HG02763 (cell line): ENCODE measurements at regions not wholly inside any gene's neighbourhood (a gene's known extent, or its start where the extent isn't known, plus 50 kb on each side); places are given as distances from the start of the nearest gene placed in this dataset.
"Not testable (repeated sequence)": the region's sequence is repeated elsewhere in the genome, so short reads cannot be mapped to it uniquely, and the experiment has no call there.

ENCODE experiments used
- ATAC-seq: cut with Tn5 transposase; IDR thresholded peaks from one replicate; pipeline ENCODE4 v1.9.1; 2021; ENCODE audit warnings: mild to moderate bottlenecking, moderate library complexity; ENCODE audit not compliant: unreplicated experiment

GRCh38 chrX:87098477-87098876 lies 419.1 kb upstream of the KLHL4 start:
- ATAC-seq: no peak

- ATAC-seq: no peak
These were observed 412.5 kb upstream of the KLHL4 start for GRCh38 chrX:87105131-87105530.

- no peak for ATAC-seq
These were observed 407.5 kb upstream of the KLHL4 start for GRCh38 chrX:87110142-87110541.

GRCh38 chrX:87140800-87141483 lies 376.7 kb upstream of the KLHL4 start:
- no peak for ATAC-seq

- no peak for ATAC-seq
These were observed 357.1 kb upstream of the KLHL4 start for GRCh38 chrX:87160435-87161010.

- ATAC-seq: no peak
These were observed 349.8 kb upstream of the KLHL4 start for GRCh38 chrX:87167841-87168240.

GRCh38 chrX:87178009-87178408 lies 339.6 kb upstream of the KLHL4 start:
- ATAC-seq: not testable (repeated sequence)
